ENCODE measurements at regions not wholly inside any gene's neighbourhood (a gene's known extent, or its start where the extent isn't known, plus 50 kb on each side); places are given as distances from the start of the nearest gene placed in this dataset.

- no peak overlapping the region for H3K4me3 Mint-ChIP-seq (ENCODE audit: unreplicated experiment)
- TF ChIP-seq CTCF (IDR thresholded peaks at IDR 0.05) = no peak
- no peak for DNase-seq (ENCODE audit: extremely low spot score, unreplicated experiment)
- no peaks in the 10 kb centered on the region for H3K36me3 Mint-ChIP-seq (ENCODE audit: unreplicated experiment)
- H3K4me1 Mint-ChIP-seq (ENCODE audit: unreplicated experiment) = no peaks in the 10 kb centered on the region
- H3K27ac Mint-ChIP-seq (ENCODE audit: unreplicated experiment) = no peak overlapping the region
- no peaks in the 10 kb centered on the region for H3K27me3 Mint-ChIP-seq (ENCODE audit: unreplicated experiment)
- H3K9me3 Mint-ChIP-seq (ENCODE audit: unreplicated experiment) = peaks cover 37% of the 10 kb centered on the region
Observed at GRCh38 chr12:126926023-126926594, 1340.9 kb upstream of the TMEM132C start.

GRCh38 chr12:126930234-126930633 is 1336.7 kb upstream of the TMEM132C start:
- Mint-ChIP-seq H3K27me3 (ENCODE audit: unreplicated experiment) (no peaks in the 10 kb centered on the region), H3K9me3 (ENCODE audit: unreplicated experiment) (peaks cover 28% of the 10 kb centered on the region), H3K36me3 (ENCODE audit: unreplicated experiment) (no peaks in the 10 kb centered on the region), H3K27ac (ENCODE audit: unreplicated experiment) (no peak overlapping the region), H3K4me1 (ENCODE audit: unreplicated experiment) (no peaks in the 10 kb centered on the region), H3K4me3 (ENCODE audit: unreplicated experiment) (no peak overlapping the region)
- no peak for TF ChIP-seq CTCF (IDR thresholded peaks at IDR 0.05)
- DNase-seq (ENCODE audit: extremely low spot score, unreplicated experiment) = no peak

- DNase-seq (ENCODE audit: extremely low spot score, unreplicated experiment) = no peak
- no peak overlapping the region for H3K4me3 Mint-ChIP-seq (ENCODE audit: unreplicated experiment)
- no peaks in the 10 kb centered on the region for H3K36me3 Mint-ChIP-seq (ENCODE audit: unreplicated experiment)
- TF ChIP-seq CTCF (IDR thresholded peaks at IDR 0.05) = no peak
- H3K9me3 Mint-ChIP-seq (ENCODE audit: unreplicated experiment) = peaks cover 21% of the 10 kb centered on the region
- no peak overlapping the region for H3K27ac Mint-ChIP-seq (ENCODE audit: unreplicated experiment)
- no peaks in the 10 kb centered on the region for H3K27me3 Mint-ChIP-seq (ENCODE audit: unreplicated experiment)
- no peaks in the 10 kb centered on the region for H3K4me1 Mint-ChIP-seq (ENCODE audit: unreplicated experiment)
Observed at GRCh38 chr12:126932156-126932555, 1334.8 kb upstream of the TMEM132C start.

- no peak for DNase-seq (ENCODE audit: extremely low spot score, unreplicated experiment)
- Mint-ChIP-seq H3K9me3 (ENCODE audit: unreplicated experiment) (peaks cover 19% of the 10 kb centered on the region), H3K4me3 (ENCODE audit: unreplicated experiment) (no peak overlapping the region), H3K27ac (ENCODE audit: unreplicated experiment) (no peak overlapping the region), H3K27me3 (ENCODE audit: unreplicated experiment) (no peaks in the 10 kb centered on the region), H3K36me3 (ENCODE audit: unreplicated experiment) (no peaks in the 10 kb centered on the region), H3K4me1 (ENCODE audit: unreplicated experiment) (no peaks in the 10 kb centered on the region)
- TF ChIP-seq CTCF (IDR thresholded peaks at IDR 0.05) = no peak
Observed at GRCh38 chr12:126935435-126935834, 1331.5 kb upstream of the TMEM132C start.

- Mint-ChIP-seq H3K27ac (ENCODE audit: unreplicated experiment) (no peak overlapping the region), H3K4me1 (ENCODE audit: unreplicated experiment) (no peaks in the 10 kb centered on the region), H3K4me3 (ENCODE audit: unreplicated experiment) (no peak overlapping the region), H3K9me3 (ENCODE audit: unreplicated experiment) (peaks cover 23% of the 10 kb centered on the region), H3K36me3 (ENCODE audit: unreplicated experiment) (no peaks in the 10 kb centered on the region), H3K27me3 (ENCODE audit: unreplicated experiment) (no peaks in the 10 kb centered on the region)
- no peak for TF ChIP-seq CTCF (IDR thresholded peaks at IDR 0.05)
- DNase-seq (ENCODE audit: extremely low spot score, unreplicated experiment) = no peak
Observed at GRCh38 chr12:126936181-126936851, 1330.7 kb upstream of the TMEM132C start.

Measured in osteocyte (in vitro differentiated cells).